MG63 (cell line): ENCODE measurements at regions not wholly inside any gene's neighbourhood (a gene's known extent, or its start where the extent isn't known, plus 50 kb on each side); places are given as distances from the start of the nearest gene placed in this dataset.

Experiments used
- DNase-seq: peaks from one replicate; pipeline ENCODE4 v3.0.0-alpha.2; 2020
- H3K27me3 ChIP-seq: fragments of 250-450 bp; sonication (Bioruptor Pico); 2 replicates; pipeline ENCODE4 v1.5.1; 2020; ENCODE audit warnings: mild to moderate bottlenecking, moderate library complexity
- H3K36me3 ChIP-seq: fragments of 250-450 bp; sonication (Bioruptor Pico); 2 replicates; pipeline ENCODE4 v1.5.1; 2020; ENCODE audit warnings: mild to moderate bottlenecking, moderate library complexity
- H3K4me3 ChIP-seq: fragments of 250-450 bp; sonication (Bioruptor Pico); 2 replicates; pipeline ENCODE4 v1.5.1; 2020; ENCODE audit warnings: mild to moderate bottlenecking, moderate library complexity
- H3K9me3 ChIP-seq: fragments of 250-450 bp; sonication (Bioruptor Pico); 2 replicates; pipeline ENCODE4 v1.5.1; 2020; ENCODE audit warnings: mild to moderate bottlenecking, moderate library complexity

GRCh38 chr16:79740252-79740651 is 139.7 kb upstream of the MAF start:
- Histone ChIP-seq H3K36me3 (no peaks in the 10 kb centered on the region), H3K9me3 (no peaks in the 10 kb centered on the region), H3K4me3 (no peak overlapping the region), H3K27me3 (no peaks in the 10 kb centered on the region)
- no peak for DNase-seq

GRCh38 chr16:79735271-79735670 is 134.7 kb upstream of the MAF start:
- Histone ChIP-seq H3K4me3 (no peak overlapping the region), H3K9me3 (no peaks in the 10 kb centered on the region), H3K36me3 (no peaks in the 10 kb centered on the region), H3K27me3 (no peaks in the 10 kb centered on the region)
- DNase-seq, result no peak

- DNase-seq, result no peak
- Histone ChIP-seq H3K27me3 (no peaks in the 10 kb centered on the region), H3K36me3 (no peaks in the 10 kb centered on the region), H3K9me3 (no peaks in the 10 kb centered on the region), H3K4me3 (no peak overlapping the region)
Observed at GRCh38 chr16:79734721-79735120, 134.2 kb upstream of the MAF start.

GRCh38 chr16:79728923-79729240 is 128.3 kb upstream of the MAF start:
- H3K4me3 ChIP-seq, result no peak overlapping the region
- no peaks in the 10 kb centered on the region for H3K36me3 ChIP-seq
- DNase-seq, result no peak
- no peaks in the 10 kb centered on the region for H3K27me3 ChIP-seq
- no peaks in the 10 kb centered on the region for H3K9me3 ChIP-seq

- Histone ChIP-seq H3K9me3 (no peaks in the 10 kb centered on the region), H3K36me3 (no peaks in the 10 kb centered on the region), H3K27me3 (no peaks in the 10 kb centered on the region), H3K4me3 (no peak overlapping the region)
- no peak for DNase-seq
Observed at GRCh38 chr16:79728048-79728922, 127.7 kb upstream of the MAF start.

- no peaks in the 10 kb centered on the region for H3K36me3 ChIP-seq
- no peaks in the 10 kb centered on the region for H3K27me3 ChIP-seq
- H3K9me3 ChIP-seq, result no peaks in the 10 kb centered on the region
- DNase-seq, result no peak
- H3K4me3 ChIP-seq, result no peak overlapping the region
Observed at GRCh38 chr16:79726902-79727301, 126.4 kb upstream of the MAF start.

GRCh38 chr16:79725051-79725450 is 124.5 kb upstream of the MAF start:
- H3K27me3 ChIP-seq, result no peaks in the 10 kb centered on the region
- H3K9me3 ChIP-seq, result no peaks in the 10 kb centered on the region
- H3K4me3 ChIP-seq, result no peak overlapping the region
- H3K36me3 ChIP-seq, result no peaks in the 10 kb centered on the region
- no peak for DNase-seq

- H3K27me3 ChIP-seq, result no peaks in the 10 kb centered on the region
- no peak for DNase-seq
- no peak overlapping the region for H3K4me3 ChIP-seq
- no peaks in the 10 kb centered on the region for H3K36me3 ChIP-seq
- H3K9me3 ChIP-seq, result no peaks in the 10 kb centered on the region
Observed at GRCh38 chr16:79723583-79724168, 123.1 kb upstream of the MAF start.

- H3K36me3 ChIP-seq, result no peaks in the 10 kb centered on the region
- no peak for DNase-seq
- H3K9me3 ChIP-seq, result no peaks in the 10 kb centered on the region
- H3K27me3 ChIP-seq, result no peaks in the 10 kb centered on the region
- H3K4me3 ChIP-seq, result no peak overlapping the region
Observed at GRCh38 chr16:79721270-79721669, 120.7 kb upstream of the MAF start.

GRCh38 chr16:79717333-79718137 is 117.0 kb upstream of the MAF start:
- H3K27me3 ChIP-seq, result no peaks in the 10 kb centered on the region
- H3K9me3 ChIP-seq, result no peaks in the 10 kb centered on the region
- H3K36me3 ChIP-seq, result no peaks in the 10 kb centered on the region
- DNase-seq, result no peak
- no peak overlapping the region for H3K4me3 ChIP-seq

- no peak for DNase-seq
- H3K9me3 ChIP-seq, result no peaks in the 10 kb centered on the region
- no peaks in the 10 kb centered on the region for H3K36me3 ChIP-seq
- H3K27me3 ChIP-seq, result no peaks in the 10 kb centered on the region
- no peak overlapping the region for H3K4me3 ChIP-seq
Observed at GRCh38 chr16:79716645-79717332, 116.3 kb upstream of the MAF start.

- Histone ChIP-seq H3K4me3 (no peak overlapping the region), H3K9me3 (no peaks in the 10 kb centered on the region), H3K27me3 (no peaks in the 10 kb centered on the region), H3K36me3 (no peaks in the 10 kb centered on the region)
- DNase-seq, result no peak
Observed at GRCh38 chr16:79715061-79715460, 114.5 kb upstream of the MAF start.

- DNase-seq, result no peak
- Histone ChIP-seq H3K4me3 (no peak overlapping the region), H3K36me3 (no peaks in the 10 kb centered on the region), H3K27me3 (no peaks in the 10 kb centered on the region), H3K9me3 (no peaks in the 10 kb centered on the region)
Observed at GRCh38 chr16:79714440-79714839, 113.9 kb upstream of the MAF start.

- Histone ChIP-seq H3K9me3 (no peaks in the 10 kb centered on the region), H3K27me3 (no peaks in the 10 kb centered on the region), H3K36me3 (no peaks in the 10 kb centered on the region), H3K4me3 (no peak overlapping the region)
- no peak for DNase-seq
Observed at GRCh38 chr16:79713609-79714309, 113.2 kb upstream of the MAF start.

GRCh38 chr16:79712276-79712675 is 111.7 kb upstream of the MAF start:
- H3K9me3 ChIP-seq, result no peaks in the 10 kb centered on the region
- no peaks in the 10 kb centered on the region for H3K27me3 ChIP-seq
- H3K36me3 ChIP-seq, result no peaks in the 10 kb centered on the region
- DNase-seq, result no peak
- H3K4me3 ChIP-seq, result no peak overlapping the region

- Histone ChIP-seq H3K9me3 (no peaks in the 10 kb centered on the region), H3K4me3 (no peak overlapping the region), H3K36me3 (no peaks in the 10 kb centered on the region), H3K27me3 (no peaks in the 10 kb centered on the region)
- DNase-seq, result peak; percentile 85
Observed at GRCh38 chr16:79707876-79708275, 107.3 kb upstream of the MAF start.
